Glutamatergic neuron (in vitro differentiated cells): ENCODE measurements at regions not wholly inside any gene's neighbourhood (a gene's known extent, or its start where the extent isn't known, plus 50 kb on each side); places are given as distances from the start of the nearest gene placed in this dataset.
A peak's percentile ranks its signal among the peaks of the same experiment; 100 is the strongest.

Source experiments
- DNase-seq: peaks from one replicate; pipeline ENCODE4 v3.0.0; 2022
- H3K27ac Mint-ChIP-seq: one replicate; pipeline ENCODE4 v1.8.0; 2020; ENCODE audit warnings: mild to moderate bottlenecking, mixed read lengths, inconsistent platforms; ENCODE audit not compliant: unreplicated experiment
- H3K27me3 Mint-ChIP-seq: one replicate; pipeline ENCODE4 v1.8.0; 2020; ENCODE audit warnings: mild to moderate bottlenecking, moderate library complexity, mixed read lengths, inconsistent platforms; ENCODE audit not compliant: unreplicated experiment
- H3K36me3 Mint-ChIP-seq: one replicate; pipeline ENCODE4 v1.8.0; 2020; ENCODE audit warnings: mild to moderate bottlenecking, mixed read lengths, inconsistent platforms; ENCODE audit not compliant: unreplicated experiment
- H3K4me1 Mint-ChIP-seq: one replicate; pipeline ENCODE4 v1.8.0; 2020; ENCODE audit warnings: mild to moderate bottlenecking, low read depth, mixed read lengths, inconsistent platforms; ENCODE audit not compliant: unreplicated experiment
- H3K4me3 Mint-ChIP-seq: one replicate; pipeline ENCODE4 v1.8.0; 2020; ENCODE audit warnings: mild to moderate bottlenecking, mixed read lengths, inconsistent platforms; ENCODE audit not compliant: unreplicated experiment
- H3K9me3 Mint-ChIP-seq: one replicate; pipeline ENCODE4 v1.8.0; 2020; ENCODE audit warnings: mild to moderate bottlenecking, moderate library complexity, mixed read lengths, inconsistent platforms; ENCODE audit not compliant: unreplicated experiment
- TF ChIP-seq, protein P1 (sequence below): fragments of 200-600 bp; sonication (generic); IDR thresholded peaks from one replicate; pipeline ENCODE4 v1.5.0; 2021; ENCODE audit not compliant: partially characterized antibody, unreplicated experiment

DNA sequence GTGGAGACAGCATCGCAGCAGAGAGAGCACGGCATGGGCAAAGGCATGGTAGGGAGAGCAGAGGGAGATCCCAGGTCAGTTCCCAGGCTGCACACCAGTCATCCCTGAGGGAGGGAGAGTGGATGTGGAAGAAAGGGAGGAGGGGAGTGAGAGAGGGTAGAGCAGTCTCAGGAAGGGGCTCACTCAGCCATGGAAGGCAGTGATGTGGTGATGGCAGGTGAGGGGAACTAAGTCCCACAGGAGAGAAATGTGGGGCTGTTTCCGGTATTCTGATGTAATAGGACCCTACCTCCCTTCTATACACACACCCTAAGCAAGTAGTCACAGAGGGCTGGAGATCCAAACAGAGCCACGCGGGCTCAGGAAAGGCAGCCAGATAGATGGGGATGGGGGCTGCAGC lies 500.3 kb upstream of the CDH11 start:
- Mint-ChIP-seq H3K36me3 (no peaks in the 10 kb centered on the region), H3K4me3 (no peak overlapping the region), H3K9me3 (peaks cover 1% of the 10 kb centered on the region), H3K4me1 (peaks cover 9% of the 10 kb centered on the region), H3K27me3 (peaks cover 2% of the 10 kb centered on the region), H3K27ac (no peak overlapping the region)
- DNase-seq, result no peak
- TF ChIP-seq, protein P1, sequence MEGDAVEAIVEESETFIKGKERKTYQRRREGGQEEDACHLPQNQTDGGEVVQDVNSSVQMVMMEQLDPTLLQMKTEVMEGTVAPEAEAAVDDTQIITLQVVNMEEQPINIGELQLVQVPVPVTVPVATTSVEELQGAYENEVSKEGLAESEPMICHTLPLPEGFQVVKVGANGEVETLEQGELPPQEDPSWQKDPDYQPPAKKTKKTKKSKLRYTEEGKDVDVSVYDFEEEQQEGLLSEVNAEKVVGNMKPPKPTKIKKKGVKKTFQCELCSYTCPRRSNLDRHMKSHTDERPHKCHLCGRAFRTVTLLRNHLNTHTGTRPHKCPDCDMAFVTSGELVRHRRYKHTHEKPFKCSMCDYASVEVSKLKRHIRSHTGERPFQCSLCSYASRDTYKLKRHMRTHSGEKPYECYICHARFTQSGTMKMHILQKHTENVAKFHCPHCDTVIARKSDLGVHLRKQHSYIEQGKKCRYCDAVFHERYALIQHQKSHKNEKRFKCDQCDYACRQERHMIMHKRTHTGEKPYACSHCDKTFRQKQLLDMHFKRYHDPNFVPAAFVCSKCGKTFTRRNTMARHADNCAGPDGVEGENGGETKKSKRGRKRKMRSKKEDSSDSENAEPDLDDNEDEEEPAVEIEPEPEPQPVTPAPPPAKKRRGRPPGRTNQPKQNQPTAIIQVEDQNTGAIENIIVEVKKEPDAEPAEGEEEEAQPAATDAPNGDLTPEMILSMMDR, result no peak

DNA sequence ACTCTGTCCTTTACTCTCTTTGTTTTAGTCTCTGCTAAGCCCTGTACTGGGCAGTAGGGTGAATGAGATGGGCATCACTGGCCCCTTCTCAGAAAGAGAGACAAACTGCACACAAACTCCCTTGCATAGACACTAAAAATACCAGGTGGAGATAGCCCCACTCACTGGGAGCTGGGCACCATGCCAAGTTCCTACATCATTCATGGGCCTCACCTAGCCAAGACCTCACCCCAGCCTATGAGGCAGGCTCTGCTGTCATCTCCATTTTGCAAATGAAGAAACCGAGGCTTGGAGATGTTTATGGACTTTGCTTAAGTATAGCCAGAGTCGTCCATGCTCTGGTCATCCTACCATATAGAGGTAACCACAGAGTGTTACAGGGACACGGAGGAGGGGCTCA lies 499.8 kb upstream of the CDH11 start:
- Mint-ChIP-seq H3K36me3 (no peaks in the 10 kb centered on the region), H3K27me3 (peaks cover 2% of the 10 kb centered on the region), H3K4me3 (no peak overlapping the region), H3K9me3 (peaks cover 1% of the 10 kb centered on the region), H3K27ac (peak overlapping the region; percentile 30), H3K4me1 (peaks cover 9% of the 10 kb centered on the region)
- TF ChIP-seq, protein P1, result no peak
- no peak for DNase-seq

DNA sequence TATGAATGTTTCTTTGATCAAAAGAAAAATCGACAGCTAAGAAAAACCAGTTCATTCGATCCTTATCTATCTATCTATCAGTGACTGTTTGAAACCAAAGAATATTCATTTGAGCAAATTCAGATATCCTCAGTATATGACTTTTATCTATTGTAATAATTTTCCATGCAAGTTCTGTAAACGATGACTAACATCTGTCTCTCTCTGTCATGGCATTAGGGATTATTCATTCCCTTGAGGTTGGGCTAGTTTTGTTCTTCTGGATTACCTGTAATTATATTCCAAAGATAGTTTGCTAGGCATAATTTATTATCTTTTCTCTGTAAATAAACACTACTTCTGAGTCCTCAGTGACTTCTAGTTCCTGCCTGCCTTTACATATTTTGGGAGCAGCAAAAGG lies 497.7 kb upstream of the CDH11 start:
- H3K27me3 Mint-ChIP-seq, result peaks cover 2% of the 10 kb centered on the region
- peaks cover 1% of the 10 kb centered on the region for H3K9me3 Mint-ChIP-seq
- no peaks in the 10 kb centered on the region for H3K36me3 Mint-ChIP-seq
- TF ChIP-seq, protein P1, result no peak
- DNase-seq, result no peak
- H3K27ac Mint-ChIP-seq, result no peak overlapping the region
- peaks cover 9% of the 10 kb centered on the region for H3K4me1 Mint-ChIP-seq
- no peak overlapping the region for H3K4me3 Mint-ChIP-seq

DNA sequence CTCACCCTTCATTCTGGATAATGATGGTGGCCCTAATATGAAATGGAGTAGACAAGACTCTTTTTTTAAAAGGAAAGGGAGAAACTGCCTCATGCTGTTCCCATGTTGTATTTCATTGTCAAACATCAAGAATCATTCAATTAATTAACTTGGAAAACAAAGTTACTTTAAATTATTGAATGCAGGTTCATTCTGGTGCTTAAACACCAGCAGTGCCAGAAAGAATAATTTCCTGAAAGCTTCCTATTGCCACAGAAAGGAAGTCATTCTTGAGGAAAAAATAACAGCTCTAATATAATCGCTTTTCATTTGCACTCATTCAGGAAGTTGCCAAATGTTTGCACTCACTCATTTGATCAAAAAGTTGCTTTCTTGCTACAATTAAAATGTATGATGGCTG lies 497.1 kb upstream of the CDH11 start:
- peaks cover 9% of the 10 kb centered on the region for H3K4me1 Mint-ChIP-seq
- no peak overlapping the region for H3K4me3 Mint-ChIP-seq
- DNase-seq, result no peak
- H3K9me3 Mint-ChIP-seq, result peaks cover 1% of the 10 kb centered on the region
- H3K27me3 Mint-ChIP-seq, result peaks cover 2% of the 10 kb centered on the region
- H3K27ac Mint-ChIP-seq, result no peak overlapping the region
- H3K36me3 Mint-ChIP-seq, result no peaks in the 10 kb centered on the region
- TF ChIP-seq, protein P1, result no peak

DNA sequence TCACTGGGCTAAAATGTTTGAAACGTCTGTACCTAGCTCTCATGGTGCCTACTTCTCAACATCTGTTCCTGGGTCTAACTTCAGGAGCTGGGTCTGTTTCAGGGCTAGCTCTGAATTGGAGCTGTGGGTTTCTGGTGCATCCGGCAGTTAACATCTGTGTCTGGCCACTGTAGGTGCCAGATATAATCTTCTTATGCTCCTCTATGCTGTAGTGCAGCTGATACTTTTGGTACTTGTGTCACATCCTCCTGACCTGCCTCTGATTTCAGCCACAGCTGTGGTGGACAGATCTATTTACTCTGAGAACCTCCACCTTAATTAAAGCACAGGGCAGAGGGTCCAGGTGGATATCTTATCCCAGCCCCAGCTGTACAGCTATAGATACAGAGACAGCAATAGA lies 496.5 kb upstream of the CDH11 start:
- peaks cover 9% of the 10 kb centered on the region for H3K4me1 Mint-ChIP-seq
- no peak for DNase-seq
- no peaks in the 10 kb centered on the region for H3K36me3 Mint-ChIP-seq
- TF ChIP-seq, protein P1, result no peak
- no peak overlapping the region for H3K27ac Mint-ChIP-seq
- H3K4me3 Mint-ChIP-seq, result no peak overlapping the region
- no peaks in the 10 kb centered on the region for H3K27me3 Mint-ChIP-seq
- no peaks in the 10 kb centered on the region for H3K9me3 Mint-ChIP-seq
